ENCODE measurements at regions not wholly inside any gene's neighbourhood (a gene's known extent, or its start where the extent isn't known, plus 50 kb on each side); places are given as distances from the start of the nearest gene placed in this dataset.

DNA sequence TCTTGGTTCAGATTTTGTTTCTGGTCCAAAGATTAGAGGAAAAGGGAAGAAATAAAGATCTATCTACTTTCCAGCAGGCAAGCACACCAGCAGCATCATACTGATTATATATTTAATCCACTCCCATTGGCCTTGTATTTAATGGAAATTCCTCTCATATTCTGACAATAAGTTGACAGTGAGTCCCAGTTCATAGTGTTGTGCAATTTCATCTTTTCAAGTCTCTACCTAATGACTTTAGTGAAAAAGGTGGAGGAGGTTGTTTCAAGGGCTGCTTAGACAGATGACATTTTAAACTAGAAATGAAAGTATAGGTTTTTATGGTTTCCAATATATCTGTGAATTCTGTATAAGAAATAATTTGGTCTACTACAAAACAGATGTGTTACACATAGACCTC is 298.6 kb downstream of the PABPC4L start:
- Histone ChIP-seq H3K36me3 (ENCODE audit: control insufficient read depth, insufficient read depth, low read length) (no peaks in the 10 kb centered on the region), H3K9me3 (ENCODE audit: control insufficient read depth, low read depth, low read length) (no peaks in the 10 kb centered on the region), H3K4me3 (ENCODE audit: low read length) (no peak overlapping the region), H3K27me3 (ENCODE audit: control insufficient read depth, insufficient read depth, low read length) (no peaks in the 10 kb centered on the region), H3K4me1 (ENCODE audit: control insufficient read depth, insufficient read depth, low read length) (no peaks in the 10 kb centered on the region), H3K27ac (ENCODE audit: low read length) (no peak overlapping the region)
- no peak for DNase-seq

GRCh38 chr4:133891011-133891410 is 310.6 kb downstream of the PABPC4L start:
- no CpG with 5 or more reads among the region's 1 CpG for WGBS (ENCODE audit: insufficient coverage, low lambda C conversion rate)

GRCh38 chr4:133887723-133888122 is 313.9 kb downstream of the PABPC4L start:
- no peak overlapping the region for H3K4me3 ChIP-seq (ENCODE audit: low read length)
- H3K27me3 ChIP-seq (ENCODE audit: control insufficient read depth, insufficient read depth, low read length) = no peaks in the 10 kb centered on the region
- H3K27ac ChIP-seq (ENCODE audit: low read length) = no peak overlapping the region
- peaks cover 4% of the 10 kb centered on the region for H3K4me1 ChIP-seq (ENCODE audit: control insufficient read depth, insufficient read depth, low read length)
- no peak for DNase-seq
- no peaks in the 10 kb centered on the region for H3K9me3 ChIP-seq (ENCODE audit: control insufficient read depth, low read depth, low read length)
- no peaks in the 10 kb centered on the region for H3K36me3 ChIP-seq (ENCODE audit: control insufficient read depth, insufficient read depth, low read length)
- WGBS (ENCODE audit: insufficient coverage, low lambda C conversion rate) = 100% methylated on average over 1 of the region's 4 CpGs

More at GRCh38 chr4:133891011-133891410, 310.6 kb downstream of the PABPC4L start:
- Histone ChIP-seq H3K4me1 (ENCODE audit: control insufficient read depth, insufficient read depth, low read length) (no peaks in the 10 kb centered on the region), H3K4me3 (ENCODE audit: low read length) (no peak overlapping the region), H3K9me3 (ENCODE audit: control insufficient read depth, low read depth, low read length) (no peaks in the 10 kb centered on the region), H3K27ac (ENCODE audit: low read length) (no peak overlapping the region), H3K36me3 (ENCODE audit: control insufficient read depth, insufficient read depth, low read length) (no peaks in the 10 kb centered on the region), H3K27me3 (ENCODE audit: control insufficient read depth, insufficient read depth, low read length) (no peaks in the 10 kb centered on the region)
- DNase-seq = no peak

GRCh38 chr4:133869486-133869885 is 332.1 kb downstream of the PABPC4L start:
- Histone ChIP-seq H3K4me3 (ENCODE audit: low read length) (no peak overlapping the region), H3K4me1 (ENCODE audit: control insufficient read depth, insufficient read depth, low read length) (no peaks in the 10 kb centered on the region), H3K36me3 (ENCODE audit: control insufficient read depth, insufficient read depth, low read length) (no peaks in the 10 kb centered on the region), H3K27me3 (ENCODE audit: control insufficient read depth, insufficient read depth, low read length) (no peaks in the 10 kb centered on the region), H3K27ac (ENCODE audit: low read length) (no peak overlapping the region), H3K9me3 (ENCODE audit: control insufficient read depth, low read depth, low read length) (no peaks in the 10 kb centered on the region)
- peak in 1 of 2 donors; percentile 27 for DNase-seq
- WGBS (ENCODE audit: insufficient coverage, low lambda C conversion rate) = no CpG with 5 or more reads among the region's 3 CpGs

- no peak overlapping the region for H3K27ac ChIP-seq (ENCODE audit: low read length)
- H3K27me3 ChIP-seq (ENCODE audit: control insufficient read depth, insufficient read depth, low read length) = no peaks in the 10 kb centered on the region
- WGBS (ENCODE audit: insufficient coverage, low lambda C conversion rate) = 100% methylated on average over 1 of the region's 4 CpGs
- no peaks in the 10 kb centered on the region for H3K9me3 ChIP-seq (ENCODE audit: control insufficient read depth, low read depth, low read length)
- H3K36me3 ChIP-seq (ENCODE audit: control insufficient read depth, insufficient read depth, low read length) = no peaks in the 10 kb centered on the region
- H3K4me3 ChIP-seq (ENCODE audit: low read length) = no peak overlapping the region
- DNase-seq = no peak
- H3K4me1 ChIP-seq (ENCODE audit: control insufficient read depth, insufficient read depth, low read length) = no peaks in the 10 kb centered on the region
Measured at GRCh38 chr4:133868856-133869255, 332.7 kb downstream of the PABPC4L start.

GRCh38 chr4:133866328-133866699 is 335.3 kb downstream of the PABPC4L start:
- Histone ChIP-seq H3K27ac (ENCODE audit: low read length) (no peak overlapping the region), H3K9me3 (ENCODE audit: control insufficient read depth, low read depth, low read length) (no peaks in the 10 kb centered on the region), H3K36me3 (ENCODE audit: control insufficient read depth, insufficient read depth, low read length) (no peaks in the 10 kb centered on the region), H3K4me1 (ENCODE audit: control insufficient read depth, insufficient read depth, low read length) (no peaks in the 10 kb centered on the region), H3K4me3 (ENCODE audit: low read length) (no peak overlapping the region), H3K27me3 (ENCODE audit: control insufficient read depth, insufficient read depth, low read length) (no peaks in the 10 kb centered on the region)
- no CpG with 5 or more reads among the region's 2 CpGs for WGBS (ENCODE audit: insufficient coverage, low lambda C conversion rate)
- DNase-seq = no peak

GRCh38 chr4:133865612-133866327 is 335.8 kb downstream of the PABPC4L start:
- no peaks in the 10 kb centered on the region for H3K27me3 ChIP-seq (ENCODE audit: control insufficient read depth, insufficient read depth, low read length)
- no peaks in the 10 kb centered on the region for H3K4me1 ChIP-seq (ENCODE audit: control insufficient read depth, insufficient read depth, low read length)
- H3K4me3 ChIP-seq (ENCODE audit: low read length) = no peak overlapping the region
- H3K36me3 ChIP-seq (ENCODE audit: control insufficient read depth, insufficient read depth, low read length) = no peaks in the 10 kb centered on the region
- no peak overlapping the region for H3K27ac ChIP-seq (ENCODE audit: low read length)
- WGBS (ENCODE audit: insufficient coverage, low lambda C conversion rate) = no CpG with 5 or more reads among the region's 1 CpG
- DNase-seq = peak; percentile 22 to 36
- no peaks in the 10 kb centered on the region for H3K9me3 ChIP-seq (ENCODE audit: control insufficient read depth, low read depth, low read length)

GRCh38 chr4:133863153-133863552 is 338.4 kb downstream of the PABPC4L start:
- H3K9me3 ChIP-seq (ENCODE audit: control insufficient read depth, low read depth, low read length) = no peaks in the 10 kb centered on the region
- no peaks in the 10 kb centered on the region for H3K36me3 ChIP-seq (ENCODE audit: control insufficient read depth, insufficient read depth, low read length)
- no peaks in the 10 kb centered on the region for H3K27me3 ChIP-seq (ENCODE audit: control insufficient read depth, insufficient read depth, low read length)
- DNase-seq = no peak
- H3K4me1 ChIP-seq (ENCODE audit: control insufficient read depth, insufficient read depth, low read length) = no peaks in the 10 kb centered on the region
- no peak overlapping the region for H3K4me3 ChIP-seq (ENCODE audit: low read length)
- no peak overlapping the region for H3K27ac ChIP-seq (ENCODE audit: low read length)
- no CpG with 5 or more reads among the region's 3 CpGs for WGBS (ENCODE audit: insufficient coverage, low lambda C conversion rate)

DNA sequence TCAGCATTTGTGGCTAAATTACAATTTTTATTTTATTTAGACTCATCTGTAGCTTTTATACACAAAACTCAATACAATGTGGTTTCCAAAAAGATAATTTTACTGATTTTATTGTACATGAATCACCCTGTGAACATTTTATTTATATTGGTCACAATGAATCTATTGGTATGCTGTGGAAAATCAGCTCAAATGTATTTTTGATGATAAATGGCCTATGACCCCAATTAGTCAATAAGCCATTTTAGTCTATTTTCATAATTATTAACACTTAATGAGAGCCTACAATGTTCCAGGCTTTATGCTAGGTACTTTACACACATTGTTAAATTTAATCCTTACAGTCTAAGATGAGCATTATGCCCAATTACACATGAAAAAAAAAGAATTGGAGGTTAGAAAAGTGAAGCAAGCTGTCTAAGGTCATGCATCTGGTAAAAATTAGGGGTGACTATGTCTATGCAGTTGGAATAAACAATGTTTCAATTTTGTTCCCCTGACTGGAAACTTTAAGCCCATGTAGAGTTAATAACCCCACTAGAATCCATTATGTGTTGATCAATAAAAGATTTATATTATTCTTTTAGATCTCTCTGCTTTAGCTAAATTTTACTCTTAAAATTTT is 344.7 kb downstream of the PABPC4L start:
- Histone ChIP-seq H3K4me1 (ENCODE audit: control insufficient read depth, insufficient read depth, low read length) (no peaks in the 10 kb centered on the region), H3K36me3 (ENCODE audit: control insufficient read depth, insufficient read depth, low read length) (no peaks in the 10 kb centered on the region), H3K27me3 (ENCODE audit: control insufficient read depth, insufficient read depth, low read length) (no peaks in the 10 kb centered on the region), H3K9me3 (ENCODE audit: control insufficient read depth, low read depth, low read length) (no peaks in the 10 kb centered on the region), H3K27ac (ENCODE audit: low read length) (no peak overlapping the region), H3K4me3 (ENCODE audit: low read length) (no peak overlapping the region)
- DNase-seq = no peak

DNA sequence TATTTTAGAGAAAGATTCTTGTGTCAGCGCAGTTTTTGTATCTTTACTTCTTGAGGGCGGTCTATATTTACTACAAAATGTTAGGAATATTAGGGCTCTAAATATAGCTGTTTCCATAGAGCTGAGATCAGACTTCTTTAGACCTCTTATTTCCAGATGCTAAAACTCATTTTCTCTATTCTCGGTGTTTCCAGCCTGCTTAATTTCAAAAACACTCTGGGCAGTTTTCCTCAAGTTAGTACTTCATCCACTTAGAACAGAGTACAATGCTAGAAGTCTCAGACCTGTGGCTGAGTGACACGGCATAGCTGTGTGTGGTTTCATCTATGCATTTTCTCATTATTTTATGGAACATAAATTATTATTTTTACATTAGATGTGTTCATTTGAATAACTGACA is 346.6 kb downstream of the PABPC4L start:
- H3K9me3 ChIP-seq (ENCODE audit: control insufficient read depth, low read depth, low read length) = no peaks in the 10 kb centered on the region
- no peaks in the 10 kb centered on the region for H3K36me3 ChIP-seq (ENCODE audit: control insufficient read depth, insufficient read depth, low read length)
- no peaks in the 10 kb centered on the region for H3K27me3 ChIP-seq (ENCODE audit: control insufficient read depth, insufficient read depth, low read length)
- H3K4me1 ChIP-seq (ENCODE audit: control insufficient read depth, insufficient read depth, low read length) = no peaks in the 10 kb centered on the region
- H3K27ac ChIP-seq (ENCODE audit: low read length) = no peak overlapping the region
- WGBS (ENCODE audit: insufficient coverage, low lambda C conversion rate) = 100% methylated on average over 3 of the region's 4 CpGs
- no peak overlapping the region for H3K4me3 ChIP-seq (ENCODE audit: low read length)
- DNase-seq = no peak

- H3K27ac ChIP-seq (ENCODE audit: low read length) = no peak overlapping the region
- no peaks in the 10 kb centered on the region for H3K4me1 ChIP-seq (ENCODE audit: control insufficient read depth, insufficient read depth, low read length)
- no peaks in the 10 kb centered on the region for H3K27me3 ChIP-seq (ENCODE audit: control insufficient read depth, insufficient read depth, low read length)
- no peak overlapping the region for H3K4me3 ChIP-seq (ENCODE audit: low read length)
- DNase-seq = no peak
- H3K9me3 ChIP-seq (ENCODE audit: control insufficient read depth, low read depth, low read length) = peaks cover 7% of the 10 kb centered on the region
- no peaks in the 10 kb centered on the region for H3K36me3 ChIP-seq (ENCODE audit: control insufficient read depth, insufficient read depth, low read length)
Measured at GRCh38 chr4:133839326-133839725, 362.3 kb downstream of the PABPC4L start.

Measured in large intestine (tissue), 3 donors.